GM21381 (cell line): ENCODE measurements at regions not wholly inside any gene's neighbourhood (a gene's known extent, or its start where the extent isn't known, plus 50 kb on each side); places are given as distances from the start of the nearest gene placed in this dataset.
A peak's percentile ranks its signal among the peaks of the same experiment; 100 is the strongest.
"Not testable (repeated sequence)": the region's sequence is repeated elsewhere in the genome, so short reads cannot be mapped to it uniquely, and the experiment has no call there.

ENCODE experiments used
- ATAC-seq: cut with Tn5 transposase; IDR thresholded peaks from one replicate; pipeline ENCODE4 v1.9.1; 2021; ENCODE audit warnings: mild to moderate bottlenecking, moderate library complexity; ENCODE audit not compliant: unreplicated experiment

DNA sequence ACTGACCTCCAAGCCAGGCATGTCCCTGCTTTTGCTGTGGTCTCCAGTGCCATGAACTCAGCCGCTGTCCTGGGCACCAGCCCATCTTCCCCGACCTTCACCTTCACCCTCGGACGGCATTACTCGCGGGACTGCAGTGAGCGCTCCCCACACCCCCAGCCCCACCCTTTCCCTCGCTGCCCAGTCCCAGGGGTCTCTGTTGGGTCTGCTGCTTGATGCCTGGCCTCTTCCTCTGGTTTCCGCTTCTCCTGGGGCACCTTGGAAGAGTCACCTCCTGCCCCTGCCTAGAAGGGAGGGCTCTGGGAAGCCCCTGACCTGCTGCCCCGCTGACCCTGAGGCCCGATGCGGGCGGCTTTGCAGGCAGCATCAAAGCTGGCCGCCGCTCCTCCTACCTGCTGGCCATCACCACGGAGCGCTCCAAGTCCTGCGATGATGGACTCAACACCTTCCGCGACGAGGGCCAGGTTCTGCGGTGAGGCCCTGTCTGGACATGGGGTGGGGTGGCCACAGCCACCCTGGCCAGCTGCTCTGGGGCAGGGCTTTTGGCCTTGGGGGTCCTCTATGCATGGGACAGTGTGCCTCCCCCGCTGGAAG, 102.3 kb downstream of the ZNF267 start:
- ATAC-seq = not testable (repeated sequence)

DNA sequence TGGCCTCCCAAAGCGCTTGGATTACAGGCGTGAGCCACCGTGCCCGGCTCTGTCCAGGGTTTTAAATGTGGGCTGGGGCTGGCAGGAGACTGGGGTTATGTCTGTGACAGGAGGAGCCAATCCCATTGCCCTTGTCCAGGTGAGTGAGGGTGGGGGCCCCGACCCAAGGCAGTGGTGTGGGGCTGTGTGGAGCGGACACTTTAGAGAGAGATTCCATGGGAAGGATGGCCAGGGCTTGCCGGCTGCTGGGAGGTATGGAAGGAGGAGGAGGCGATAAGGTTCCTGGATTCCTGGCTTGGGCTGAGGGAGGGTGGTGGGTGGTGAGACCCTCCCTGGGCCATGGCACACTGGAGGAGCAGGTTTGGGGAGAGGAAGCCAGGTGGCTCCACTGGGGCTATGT, 104.9 kb downstream of the ZNF267 start:
- ATAC-seq = not testable (repeated sequence)

DNA sequence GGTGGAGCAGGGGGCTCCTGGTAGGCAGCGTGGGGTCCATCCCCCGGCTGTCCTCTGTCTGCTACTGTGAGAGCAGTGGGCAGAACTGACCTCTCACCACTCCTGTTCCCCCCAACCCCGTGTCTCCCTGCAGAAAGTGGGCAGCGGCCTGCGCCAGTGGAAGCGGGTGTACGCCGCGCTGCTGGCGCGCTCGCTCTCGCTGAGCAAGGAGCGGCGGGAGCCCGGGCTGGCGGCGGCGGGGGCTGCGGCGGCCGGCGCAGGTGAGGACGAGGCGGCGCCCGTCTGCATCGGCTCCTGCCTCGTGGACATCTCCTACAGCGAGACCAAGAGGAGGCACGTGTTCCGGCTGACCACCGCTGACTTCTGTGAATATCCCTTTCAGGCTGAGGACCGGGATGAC, 108.1 kb downstream of the ZNF267 start:
- not testable (repeated sequence) for ATAC-seq

DNA sequence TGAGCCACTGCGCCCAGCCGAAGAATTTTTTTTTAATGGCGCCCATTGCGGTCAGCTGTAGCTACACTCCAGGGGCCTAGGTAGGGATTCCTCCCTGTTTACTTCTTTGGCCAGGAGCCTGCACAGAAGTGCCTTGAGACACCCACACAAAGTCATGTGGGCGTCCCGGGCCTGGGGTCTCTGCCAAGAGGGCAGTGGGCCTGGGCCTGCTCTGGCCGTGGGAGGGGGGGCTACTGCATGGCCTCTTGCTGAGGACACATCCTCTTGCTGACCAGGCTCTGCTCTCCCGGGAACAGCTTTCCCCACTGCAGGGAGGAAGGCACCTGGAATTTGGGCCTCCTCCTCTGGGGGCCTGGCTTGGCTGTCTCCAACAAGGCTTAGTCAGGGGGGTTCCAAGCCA, 109.4 kb downstream of the ZNF267 start:
- not testable (repeated sequence) for ATAC-seq

DNA sequence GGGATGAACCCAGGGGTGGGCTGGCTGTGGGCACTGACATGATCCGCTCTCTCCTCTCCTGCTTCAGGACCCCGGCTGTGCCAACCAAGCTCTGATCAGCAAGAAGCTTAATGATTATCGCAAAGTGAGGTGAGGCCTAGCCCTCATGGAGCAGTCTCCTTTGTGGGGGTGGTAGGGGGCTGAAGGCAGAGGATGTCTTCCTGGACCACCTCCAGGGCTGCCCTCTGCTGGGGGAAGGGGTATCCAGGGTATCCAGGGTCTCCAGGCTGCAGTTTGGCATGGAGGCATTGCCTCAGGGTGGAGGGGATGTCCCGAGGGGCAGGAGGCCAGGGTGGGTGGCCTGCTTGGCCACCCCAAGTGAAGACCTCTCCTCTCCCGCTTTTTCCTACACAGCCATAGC, 110.1 kb downstream of the ZNF267 start:
- not testable (repeated sequence) for ATAC-seq

DNA sequence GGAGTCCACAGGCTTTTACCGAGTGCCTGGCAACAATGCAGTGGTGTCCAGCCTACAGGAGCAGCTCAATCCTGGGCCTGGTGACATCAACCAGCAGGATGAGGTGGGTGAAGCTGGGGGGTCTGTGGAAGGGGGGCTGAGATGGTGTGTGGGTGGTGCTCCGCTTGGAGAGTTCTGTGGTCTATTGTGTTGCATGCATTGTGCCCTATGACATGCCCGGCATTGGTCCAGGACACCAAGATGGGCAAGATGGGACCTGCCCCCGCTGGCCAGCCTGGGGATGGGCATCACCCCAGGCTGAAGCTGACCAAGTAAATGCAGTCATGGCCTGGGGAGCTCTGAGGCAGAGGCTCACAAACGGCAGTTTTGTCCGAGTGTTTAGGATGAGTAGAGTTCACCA, 113.3 kb downstream of the ZNF267 start:
- ATAC-seq = not testable (repeated sequence)

DNA sequence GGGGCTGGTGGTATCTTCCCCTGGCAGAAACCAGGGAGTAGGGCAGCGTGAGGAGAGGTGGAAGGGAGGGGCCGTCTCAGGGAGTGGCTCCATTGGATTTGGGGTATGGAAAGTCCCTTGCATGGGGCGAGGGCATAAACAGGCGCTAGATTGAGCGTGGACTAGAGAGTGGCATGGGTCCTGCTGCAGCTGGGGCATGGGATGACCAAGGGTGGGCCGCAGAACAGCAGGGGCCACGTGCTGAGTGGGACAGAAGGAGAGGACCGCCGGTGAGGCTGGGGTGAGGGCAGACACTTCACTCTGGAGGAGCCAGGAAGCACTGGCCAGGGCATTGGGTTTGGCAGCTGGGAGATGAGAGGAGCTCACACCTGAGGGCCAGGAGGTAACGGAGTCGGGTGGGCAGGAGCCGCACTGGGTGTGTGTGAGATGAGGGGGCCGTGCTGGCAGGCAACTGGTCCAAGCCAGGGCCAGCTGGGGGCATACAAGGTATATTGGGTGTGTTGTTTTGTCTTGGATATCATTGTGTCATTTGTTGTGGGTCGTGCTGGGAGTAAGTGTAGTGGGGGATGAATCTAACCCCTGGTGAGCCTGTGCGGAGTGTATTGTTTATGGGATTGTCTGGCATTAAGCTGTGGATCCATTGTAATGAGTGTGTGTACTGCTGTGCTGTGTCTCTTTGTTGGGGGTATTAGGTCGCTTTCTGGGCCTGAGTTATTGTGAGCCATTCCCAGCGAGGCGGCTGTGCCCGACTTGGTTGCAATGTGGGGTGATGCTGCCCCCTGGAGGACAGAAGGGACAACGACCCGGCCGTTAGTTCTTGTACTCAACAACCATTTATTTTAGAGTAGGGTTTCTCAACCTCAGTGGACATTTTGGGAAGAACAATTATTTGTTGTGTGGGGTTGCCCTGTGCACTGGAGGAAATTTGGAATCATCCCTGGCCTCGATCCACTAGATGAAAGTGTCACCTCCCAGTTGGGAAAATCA, 115.3 kb downstream of the ZNF267 start:
- peak; percentile 62 for ATAC-seq

DNA sequence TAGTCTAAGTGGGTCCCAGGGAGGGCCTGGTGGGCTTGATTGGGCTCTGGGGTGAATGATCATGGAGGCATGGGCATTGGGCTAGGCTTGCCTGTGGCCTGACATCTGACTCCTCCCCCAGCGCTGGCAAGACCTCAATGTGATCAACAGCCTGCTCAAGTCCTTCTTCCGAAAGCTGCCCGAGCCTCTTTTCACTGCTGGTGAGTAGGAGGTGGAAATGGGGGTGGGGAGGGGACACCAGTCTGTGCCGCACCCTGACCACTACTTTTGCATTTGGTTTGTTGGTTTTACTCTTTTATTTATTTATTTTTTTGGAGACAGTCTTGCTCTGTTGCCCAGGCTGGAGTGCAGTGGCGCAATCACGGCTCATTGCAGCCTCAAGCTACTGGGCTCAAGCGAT, 116.7 kb downstream of the ZNF267 start:
- not testable (repeated sequence) for ATAC-seq

DNA sequence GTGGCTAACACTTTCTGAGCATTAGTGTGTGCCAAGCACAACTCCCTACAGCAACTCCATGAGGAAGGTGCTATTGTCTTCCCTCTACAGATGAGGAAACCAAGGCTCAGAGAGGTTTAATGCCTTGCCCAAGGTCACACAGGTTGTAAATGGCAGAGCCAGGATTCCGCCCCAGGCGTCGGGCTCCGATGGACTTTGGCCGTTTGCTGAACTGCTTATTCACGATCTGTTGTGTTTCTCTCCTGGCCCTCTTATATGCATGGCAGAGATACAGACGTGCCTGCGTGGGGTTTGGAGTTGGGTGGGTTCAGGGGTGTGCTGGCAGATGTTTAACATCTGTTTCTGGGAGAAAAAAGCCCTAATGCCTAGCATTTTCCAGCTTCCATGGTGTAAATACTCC, 117.4 kb downstream of the ZNF267 start:
- ATAC-seq = not testable (repeated sequence)

DNA sequence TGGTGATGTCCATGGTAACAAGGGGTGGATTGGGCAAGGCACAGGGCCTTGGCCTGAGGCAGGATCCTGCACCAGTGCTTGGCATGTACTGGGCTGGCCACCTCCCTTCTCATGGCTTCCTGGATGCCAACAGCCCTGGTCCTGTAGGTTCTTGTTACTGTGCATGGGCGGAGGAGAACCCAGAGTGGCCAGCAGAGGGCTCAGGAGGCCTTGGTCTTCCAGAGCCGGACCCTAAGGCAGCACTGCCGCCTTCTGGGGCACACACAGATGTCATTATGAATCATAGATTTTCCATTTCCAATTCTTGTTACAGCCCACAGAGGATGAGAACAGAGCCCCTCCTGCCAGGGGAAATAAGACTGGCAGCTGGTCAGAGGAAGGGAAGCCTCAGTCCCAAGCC, 122.7 kb downstream of the ZNF267 start:
- ATAC-seq = not testable (repeated sequence)

DNA sequence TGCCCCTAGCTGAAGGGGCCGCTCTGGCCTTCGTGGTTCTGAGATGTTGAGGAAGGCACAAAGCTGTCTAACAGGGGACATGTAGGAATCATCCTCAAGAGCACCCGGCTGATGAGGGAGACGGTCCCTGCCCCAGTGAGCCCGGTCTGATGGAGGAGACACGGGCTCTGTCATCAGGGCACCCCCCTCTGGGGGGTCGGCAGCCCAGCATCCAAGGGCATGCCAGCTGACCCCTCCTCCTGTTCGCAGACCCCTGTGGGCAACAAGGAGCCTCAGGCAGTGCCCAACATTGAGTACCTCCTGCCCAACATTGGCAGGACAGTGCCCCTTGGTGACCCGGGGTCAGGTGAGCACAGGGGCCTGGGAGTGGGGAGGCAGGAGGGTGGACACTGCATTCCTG, 128.9 kb downstream of the ZNF267 start:
- not testable (repeated sequence) for ATAC-seq

DNA sequence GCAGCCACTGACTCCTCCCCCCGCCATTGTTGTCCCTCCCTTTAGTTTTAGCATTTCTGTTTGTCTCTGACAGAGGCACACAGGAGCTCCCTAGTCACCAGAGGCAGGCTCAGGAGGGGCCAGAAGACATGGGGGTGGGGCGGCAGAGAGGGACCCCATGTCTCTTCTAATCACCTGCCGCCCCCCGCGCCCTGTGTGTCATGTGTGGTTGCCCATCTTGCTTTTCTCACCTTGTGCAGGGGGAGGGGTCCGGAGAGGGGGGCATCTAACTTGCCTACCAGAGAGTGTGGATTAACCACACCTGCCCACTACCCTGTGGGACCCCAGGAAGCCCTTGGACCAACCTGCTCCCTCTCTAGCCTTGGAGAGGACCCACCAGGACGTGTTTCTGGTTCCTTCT, 130.2 kb downstream of the ZNF267 start:
- ATAC-seq = not testable (repeated sequence)

DNA sequence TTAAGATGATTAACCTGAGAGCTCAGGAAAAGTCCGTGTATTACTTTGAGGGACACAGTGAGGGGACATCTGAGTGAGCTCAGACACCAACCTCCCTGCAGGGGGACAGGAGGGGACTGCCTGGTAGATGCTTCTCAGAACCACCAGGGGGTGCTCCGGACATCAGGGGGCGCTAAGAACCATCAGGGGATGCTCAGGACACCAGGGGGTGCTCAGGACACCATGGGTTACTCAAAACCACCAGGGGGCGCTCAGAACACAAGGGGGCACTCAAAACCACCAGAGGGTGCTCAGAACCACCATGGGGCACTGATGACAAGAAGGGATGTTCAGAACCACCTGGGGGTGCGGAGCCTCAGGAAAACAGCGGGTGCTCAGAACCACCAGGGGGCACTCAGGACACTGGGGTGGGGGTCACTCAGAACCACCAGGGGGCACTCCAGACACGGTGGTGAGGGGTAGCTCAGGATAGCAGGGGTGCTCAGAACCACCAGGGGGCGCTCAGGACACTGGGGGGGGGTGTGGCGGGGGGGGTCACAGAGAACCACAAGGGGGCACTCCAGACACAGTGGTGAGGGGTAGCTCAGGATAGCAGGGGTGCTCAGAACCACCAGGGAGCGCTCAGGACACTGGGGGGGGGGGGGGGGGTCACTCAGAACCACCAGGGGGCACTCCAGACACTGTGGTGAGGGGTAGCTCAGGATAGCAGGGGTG, 165.3 kb downstream of the ZNF267 start:
- not testable (repeated sequence) for ATAC-seq

DNA sequence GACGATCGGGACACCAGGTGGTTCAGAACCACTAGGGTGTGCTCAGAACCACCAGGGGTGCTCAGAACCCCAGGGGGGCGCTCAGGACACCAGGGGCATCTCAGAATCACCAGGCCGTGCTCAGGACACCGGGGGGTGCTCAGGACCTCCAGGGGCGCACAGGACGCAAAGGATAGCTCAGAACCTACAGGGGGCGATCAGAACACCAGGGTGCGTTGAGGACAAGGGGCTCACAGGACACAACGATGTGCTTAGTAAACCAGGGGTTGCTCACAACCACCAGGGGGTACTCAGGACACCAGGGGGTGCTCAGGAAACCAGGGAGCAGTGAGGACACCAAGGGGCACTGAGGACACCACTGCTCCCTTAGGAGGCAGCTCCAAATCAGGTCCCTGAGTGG, 166.3 kb downstream of the ZNF267 start:
- not testable (repeated sequence) for ATAC-seq

DNA sequence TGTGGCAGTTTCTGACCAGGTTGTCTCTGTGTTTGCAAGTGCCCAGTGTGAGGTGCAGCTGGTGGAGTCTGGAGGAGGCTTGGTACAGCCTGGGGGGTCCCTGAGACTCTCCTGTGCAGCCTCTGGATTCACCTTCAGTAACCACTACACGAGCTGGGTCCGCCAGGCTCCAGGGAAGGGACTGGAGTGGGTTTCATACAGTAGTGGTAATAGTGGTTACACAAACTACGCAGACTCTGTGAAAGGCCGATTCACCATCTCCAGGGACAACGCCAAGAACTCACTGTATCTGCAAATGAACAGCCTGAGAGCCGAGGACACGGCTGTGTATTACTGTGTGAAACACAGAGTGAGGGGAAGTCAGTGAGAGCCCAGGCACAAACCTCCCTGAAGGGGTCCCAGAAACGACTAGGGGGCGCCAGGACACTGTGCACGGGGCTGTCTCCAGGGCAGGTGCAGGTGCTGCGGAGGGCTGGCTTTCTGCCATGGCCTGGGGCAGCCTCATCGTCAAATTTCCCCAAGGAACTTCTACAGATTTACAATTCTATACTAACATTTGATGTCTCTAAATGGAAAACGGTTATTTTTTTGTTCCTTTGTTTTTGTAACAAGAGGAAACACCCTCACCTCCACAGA, 187.0 kb upstream of the TP53TG3D start:
- not testable (repeated sequence) for ATAC-seq

DNA sequence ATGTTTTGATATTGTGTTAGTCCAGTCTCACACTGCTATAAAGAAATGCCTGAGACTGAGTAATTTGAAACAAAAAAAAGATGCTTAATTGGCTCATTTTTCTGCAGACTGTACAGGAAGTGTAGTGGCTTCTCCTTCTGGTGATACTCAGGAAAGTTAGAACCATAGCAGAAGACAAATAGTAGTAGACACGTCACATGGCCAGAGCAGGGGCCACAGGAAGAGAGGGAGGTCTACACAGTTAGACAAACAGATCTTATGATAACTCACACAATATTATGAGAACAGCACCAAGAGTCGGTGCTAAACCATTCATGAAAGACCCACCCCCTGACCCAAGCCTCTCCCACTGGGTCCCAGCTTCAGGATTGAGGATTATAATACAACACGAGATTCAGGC, 181.5 kb upstream of the TP53TG3D start:
- not testable (repeated sequence) for ATAC-seq

DNA sequence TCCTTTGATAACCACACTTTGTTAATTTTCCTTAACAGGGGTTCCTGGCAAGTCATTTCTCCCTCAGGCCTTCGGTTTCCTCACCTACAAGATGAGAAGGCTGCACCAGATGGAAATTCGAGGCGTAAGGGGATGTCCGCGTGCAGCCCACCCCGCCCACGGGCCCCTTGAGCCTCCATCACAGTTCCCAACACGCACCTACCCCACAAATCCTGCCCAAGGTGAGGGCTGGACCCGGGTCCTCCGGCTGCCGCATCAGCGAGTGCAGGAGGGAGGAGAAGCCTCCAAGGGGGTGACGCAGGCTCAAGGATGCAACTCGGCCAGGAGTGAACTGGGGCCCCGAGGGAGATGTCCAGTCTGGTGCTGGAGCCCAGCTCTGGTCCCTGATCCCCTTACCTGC, 169.2 kb upstream of the TP53TG3D start:
- not testable (repeated sequence) for ATAC-seq

DNA sequence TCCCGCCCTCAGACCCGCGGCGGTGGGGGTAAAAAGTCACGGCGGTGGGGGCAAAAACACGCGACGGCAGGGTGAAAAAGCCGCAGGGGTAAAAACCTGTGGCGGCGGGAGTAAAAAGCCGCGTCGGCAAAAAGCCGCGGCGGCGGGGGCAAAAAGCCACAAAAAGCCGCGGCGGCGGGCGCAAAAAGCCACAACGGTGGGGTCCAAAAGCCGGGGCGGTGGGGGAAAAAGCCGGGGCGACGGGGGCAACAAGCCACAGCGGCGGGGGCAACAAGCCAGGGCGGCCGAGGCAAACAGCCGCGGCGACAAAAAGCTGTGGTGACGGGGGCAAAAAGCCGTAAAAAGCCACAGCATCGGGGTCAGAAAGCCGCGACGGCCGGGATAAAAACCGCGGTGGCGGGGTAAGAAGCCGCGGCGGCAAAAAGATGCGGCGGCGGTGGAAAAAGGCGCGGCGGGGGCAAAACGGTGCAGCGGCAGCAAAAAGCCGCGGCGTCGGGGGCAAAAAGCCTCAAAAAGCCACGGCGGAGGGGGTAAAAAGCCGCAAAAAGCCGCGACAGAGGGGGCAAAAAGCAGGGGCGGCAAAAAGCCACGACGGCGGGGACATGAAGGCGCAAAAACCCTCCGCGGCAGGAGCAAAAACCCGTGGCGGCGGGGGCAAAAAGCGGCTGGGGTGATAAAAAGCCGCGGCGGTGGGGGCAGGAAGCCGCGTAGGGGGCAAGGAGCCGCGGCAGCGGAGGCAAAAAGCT, 168.3 kb upstream of the TP53TG3D start:
- ATAC-seq = not testable (repeated sequence)

DNA sequence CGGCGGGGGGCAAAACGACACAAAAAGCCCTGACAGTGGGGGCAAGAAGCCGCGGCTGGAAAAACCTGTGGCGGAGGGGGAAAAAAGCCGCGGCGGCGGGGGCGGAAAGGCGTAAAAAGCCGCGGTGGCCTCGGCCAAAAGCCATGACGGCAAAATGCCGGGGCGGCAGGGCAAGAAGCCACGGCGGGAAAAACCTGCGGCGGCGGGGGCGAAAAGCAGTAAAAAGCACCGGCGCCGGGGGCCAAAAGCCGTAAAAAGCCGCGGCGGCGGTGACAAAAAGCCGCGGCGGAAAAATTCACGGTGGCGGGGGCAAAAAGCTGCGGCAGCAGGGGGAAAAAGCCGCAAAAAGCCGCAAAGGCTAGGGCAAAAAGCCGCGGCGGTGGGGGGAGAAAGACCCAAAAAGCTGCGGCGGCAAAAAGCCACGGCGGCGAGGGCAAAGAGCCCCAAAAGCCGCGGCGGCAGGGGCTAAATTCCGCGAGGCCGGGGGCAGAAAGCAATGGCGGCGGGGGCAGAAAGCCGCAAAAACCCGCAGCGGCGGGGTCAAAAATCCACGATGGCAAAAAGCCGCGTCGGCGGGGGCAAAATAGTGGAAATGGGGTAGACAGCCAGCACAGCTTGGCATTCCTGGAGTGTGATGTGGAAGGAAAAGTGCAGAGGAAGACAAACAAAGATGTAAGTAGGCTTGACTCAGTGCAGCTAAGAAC, 167.5 kb upstream of the TP53TG3D start:
- ATAC-seq = not testable (repeated sequence)

DNA sequence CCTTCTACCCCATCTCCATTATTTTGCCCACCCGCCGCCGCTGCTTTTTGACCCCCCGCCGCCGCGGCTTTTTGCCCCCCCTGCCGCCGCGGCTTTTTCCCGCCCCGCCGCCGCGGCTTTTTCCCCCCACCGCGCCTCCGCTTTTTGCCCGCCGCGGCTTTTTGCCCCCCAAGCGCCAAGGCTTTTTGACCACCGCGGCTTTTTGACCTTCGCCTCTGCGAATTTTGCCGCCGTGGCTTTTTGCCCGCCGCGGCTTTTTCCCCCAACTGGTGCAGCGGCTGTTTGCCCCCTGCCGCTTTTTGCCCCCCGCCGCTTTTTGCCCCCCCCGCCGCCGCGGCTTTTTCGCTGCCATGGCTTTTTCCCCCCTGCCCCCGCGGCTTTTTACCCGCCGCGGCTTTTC, 137.5 kb upstream of the TP53TG3D start:
- ATAC-seq = not testable (repeated sequence)
